Mucosa of rectum (tissue), 2 donors: ENCODE measurements at regions not wholly inside any gene's neighbourhood (a gene's known extent, or its start where the extent isn't known, plus 50 kb on each side); places are given as distances from the start of the nearest gene placed in this dataset.
"Not testable (repeated sequence)": the region's sequence is repeated elsewhere in the genome, so short reads cannot be mapped to it uniquely, and the experiment has no call there.

Experiments
- H3K27ac ChIP-seq, 2 donors: one replicate each; pipeline ENCODE4 v1.7.0; 2013; ENCODE audit warnings: inconsistent platforms in 2 of 2, low read depth in 2 of 2, low read length in 2 of 2
- H3K27me3 ChIP-seq, 2 donors: one replicate each; pipeline ENCODE4 v1.7.0; 2013; ENCODE audit warnings: low read length in 2 of 2; ENCODE audit not compliant: control insufficient read depth in 2 of 2, insufficient read depth in 2 of 2
- H3K36me3 ChIP-seq, 2 donors: one replicate each; pipeline ENCODE4 v1.7.0; 2013; ENCODE audit warnings: low read length in 2 of 2; ENCODE audit not compliant: control insufficient read depth in 2 of 2, insufficient read depth in 2 of 2
- H3K4me1 ChIP-seq, 2 donors: one replicate each; pipeline ENCODE4 v1.7.0; 2013; ENCODE audit warnings: low read length in 2 of 2, mild to moderate bottlenecking in 1 of 2; ENCODE audit not compliant: control insufficient read depth in 2 of 2, insufficient read depth in 2 of 2
- H3K4me3 ChIP-seq, 2 donors: one replicate each; pipeline ENCODE4 v1.7.0; 2013; ENCODE audit warnings: low read length in 2 of 2
- H3K9ac ChIP-seq, 2 donors: one replicate each; pipeline ENCODE4 v1.7.0; 2013; ENCODE audit warnings: low read length in 2 of 2, low read depth in 1 of 2, mild to moderate bottlenecking in 1 of 2
- H3K9me3 ChIP-seq, 2 donors: one replicate each; pipeline ENCODE4 v1.7.0; 2013; ENCODE audit warnings: low read length in 2 of 2; ENCODE audit not compliant: control insufficient read depth in 2 of 2
- donor health status: healthy.
- donor health status: Normal muscosa, but diverticular disease.

- Histone ChIP-seq H3K9me3 (peaks cover 0 to 3% of the 10 kb centered on the region in 2 donors), H3K9ac (no peak overlapping the region), H3K27me3 (peaks cover 0 to under 1% of the 10 kb centered on the region in 2 donors), H3K27ac (no peak overlapping the region), H3K36me3 (no peaks in the 10 kb centered on the region), H3K4me1 (no peaks in the 10 kb centered on the region), H3K4me3 (no peak overlapping the region)
These were observed 73.0 kb upstream of the PHF21B start for GRCh38 chr22:45082795-45083194.

GRCh38 chr22:45083659-45084305, 74.0 kb upstream of the PHF21B start:
- Histone ChIP-seq H3K4me1 (no peaks in the 10 kb centered on the region), H3K27ac (no peak overlapping the region), H3K36me3 (no peaks in the 10 kb centered on the region), H3K9me3 (peaks cover 0 to 3% of the 10 kb centered on the region in 2 donors), H3K4me3 (no peak overlapping the region), H3K9ac (no peak overlapping the region), H3K27me3 (no peaks in the 10 kb centered on the region)

- Histone ChIP-seq H3K4me3 (no peak overlapping the region), H3K4me1 (no peaks in the 10 kb centered on the region), H3K9ac (no peak overlapping the region), H3K27me3 (no peaks in the 10 kb centered on the region), H3K27ac (no peak overlapping the region), H3K36me3 (no peaks in the 10 kb centered on the region), H3K9me3 (peaks cover 0 to 3% of the 10 kb centered on the region in 2 donors)
These were observed 74.7 kb upstream of the PHF21B start for GRCh38 chr22:45084400-45084920.

GRCh38 chr22:45087802-45088201, 75.9 kb upstream of the NUP50 start:
- no peak overlapping the region for H3K27ac ChIP-seq
- peaks cover 4% of the 10 kb centered on the region in 2 donors for H3K27me3 ChIP-seq

GRCh38 chr22:45088576-45088975, 75.1 kb upstream of the NUP50 start:
- H3K4me1 ChIP-seq: peaks cover 5 to 15% of the 10 kb centered on the region in 2 donors
- no peaks in the 10 kb centered on the region for H3K9me3 ChIP-seq
- H3K27ac ChIP-seq: no peak overlapping the region
- H3K36me3 ChIP-seq: no peaks in the 10 kb centered on the region
- peaks cover 4% of the 10 kb centered on the region in 2 donors for H3K27me3 ChIP-seq
- H3K9ac ChIP-seq: no peak overlapping the region
- H3K4me3 ChIP-seq: no peak overlapping the region

More at GRCh38 chr22:45087802-45088201, 75.9 kb upstream of the NUP50 start:
- no peaks in the 10 kb centered on the region for H3K36me3 ChIP-seq
- no peaks in the 10 kb centered on the region for H3K9me3 ChIP-seq
- peaks cover 5 to 15% of the 10 kb centered on the region in 2 donors for H3K4me1 ChIP-seq
- H3K9ac ChIP-seq: no peak overlapping the region
- no peak overlapping the region for H3K4me3 ChIP-seq

- H3K4me1 ChIP-seq: peaks cover 5 to 15% of the 10 kb centered on the region in 2 donors
- H3K36me3 ChIP-seq: no peaks in the 10 kb centered on the region
- peaks cover 4 to 7% of the 10 kb centered on the region in 2 donors for H3K27me3 ChIP-seq
- H3K4me3 ChIP-seq: peak overlapping the region in 1 of 2 donors; percentile 16
- no peak overlapping the region for H3K9ac ChIP-seq
- H3K27ac ChIP-seq: no peak overlapping the region
- H3K9me3 ChIP-seq: no peaks in the 10 kb centered on the region
These were observed 73.2 kb upstream of the NUP50 start for GRCh38 chr22:45090497-45090910.

GRCh38 chr22:45091254-45091854, 72.4 kb upstream of the NUP50 start:
- Histone ChIP-seq H3K4me1 (peaks cover 5 to 15% of the 10 kb centered on the region in 2 donors), H3K27me3 (peaks cover 4 to 14% of the 10 kb centered on the region in 2 donors), H3K9ac (peak overlapping the region in 1 of 2 donors; percentile 33), H3K27ac (no peak overlapping the region), H3K36me3 (no peaks in the 10 kb centered on the region), H3K4me3 (peak overlapping the region in 1 of 2 donors; percentile 5), H3K9me3 (no peaks in the 10 kb centered on the region)

GRCh38 chr22:45091875-45092274, 71.8 kb upstream of the NUP50 start:
- not testable (repeated sequence) for H3K36me3 ChIP-seq, H3K27ac ChIP-seq, H3K9me3 ChIP-seq
- Histone ChIP-seq H3K4me1 (peaks cover 5 to 15% of the 10 kb centered on the region in 2 donors), H3K4me3 (peak overlapping the region in 1 of 2 donors; percentile 5), H3K9ac (peak overlapping the region in 1 of 2 donors; percentile 33), H3K27me3 (peaks cover 4 to 14% of the 10 kb centered on the region in 2 donors)

- H3K27me3 ChIP-seq: peaks cover 4 to 18% of the 10 kb centered on the region in 2 donors
- no peaks in the 10 kb centered on the region for H3K9me3 ChIP-seq
- H3K9ac ChIP-seq: no peak overlapping the region
These were observed 71.1 kb upstream of the NUP50 start for GRCh38 chr22:45092644-45093043.

GRCh38 chr22:45093609-45094008, 70.1 kb upstream of the NUP50 start:
- no peak overlapping the region for H3K4me3 ChIP-seq
- H3K9ac ChIP-seq: no peak overlapping the region
- H3K27ac ChIP-seq: no peak overlapping the region
- peaks cover 4 to 18% of the 10 kb centered on the region in 2 donors for H3K27me3 ChIP-seq
- peaks cover 5 to 15% of the 10 kb centered on the region in 2 donors for H3K4me1 ChIP-seq
- H3K36me3 ChIP-seq: no peaks in the 10 kb centered on the region
- H3K9me3 ChIP-seq: no peaks in the 10 kb centered on the region

More at GRCh38 chr22:45092644-45093043, 71.1 kb upstream of the NUP50 start:
- Histone ChIP-seq H3K4me3 (no peak overlapping the region), H3K27ac (no peak overlapping the region), H3K36me3 (no peaks in the 10 kb centered on the region), H3K4me1 (peaks cover 5 to 15% of the 10 kb centered on the region in 2 donors)
